ENCODE measurements at regions not wholly inside any gene's neighbourhood (a gene's known extent, or its start where the extent isn't known, plus 50 kb on each side); places are given as distances from the start of the nearest gene placed in this dataset.

GRCh38 chr13:73937441-73937840, 196.8 kb downstream of the KLF12 start:
- TF ChIP-seq SCRT2 (tag by site-specific recombination; IDR thresholded peaks at IDR 0.05) (no peak), ZNF521 (tag by site-specific recombination; IDR thresholded peaks at IDR 0.05) (no peak), ZNF645 (tag by site-specific recombination; IDR thresholded peaks at IDR 0.05) (no peak), CTCF (tag by site-specific recombination; IDR thresholded peaks at IDR 0.05) (no peak), ZNF621 (tag by site-specific recombination; IDR thresholded peaks at IDR 0.05) (no peak), ZNF16 (tag by site-specific recombination; IDR thresholded peaks at IDR 0.05; ENCODE audit: low read depth) (no peak), PATZ1 (tag by site-specific recombination; IDR thresholded peaks at IDR 0.05) (no peak), ATF2 (tag by site-specific recombination; IDR thresholded peaks at IDR 0.05; ENCODE audit: low read depth) (no peak), OVOL3 (tag by site-specific recombination; IDR thresholded peaks at IDR 0.05) (no peak)

All from HEK293 (cell line).